H1 (cell line): ENCODE measurements at regions not wholly inside any gene's neighbourhood (a gene's known extent, or its start where the extent isn't known, plus 50 kb on each side); places are given as distances from the start of the nearest gene placed in this dataset.

Source experiments
- CTCF ChIA-PET: fragments of 300-600 bp; sonication (Branson Sonifier 250); formaldehyde crosslinking; loops from one replicate; lab custom pipeline; 2021; ENCODE audit not compliant: partially characterized antibody; lab: Charles Lee
- POLR2A ChIA-PET: fragments of 300-600 bp; sonication (Branson Sonifier 250); formaldehyde crosslinking; loops from one replicate; lab custom pipeline; 2021; ENCODE audit warnings: inconsistent platforms; ENCODE audit not compliant: partially characterized antibody; lab: Charles Lee
- DNase-seq, 2 experiments: peaks; one replicate each; pipeline versions ENCODE4 v3.0.0 to v3.0.0-alpha.2; 2010 to 2022; ENCODE audit warnings: low spot score in 2 of 2, low read depth in 1 of 2, mixed read lengths in 1 of 2
- FAIRE-seq: peaks from 2 replicates; lab custom pipeline; 2011; peaks lifted over from hg19 to GRCh38; lab: Jason Lieb, UNC
- H2AFZ ChIP-seq: 2 replicates; pipeline ENCODE4 v1.8.1; 2012; ENCODE audit warnings: low read length, inconsistent platforms
- H2AK5ac ChIP-seq: 2 replicates; pipeline ENCODE4 v1.6.1; 2013; ENCODE audit warnings: low read depth, low read length
- H2BK120ac ChIP-seq: replicated peaks from 2 replicates; pipeline ENCODE3; 2013; ENCODE audit warnings: low read depth, low read length, inconsistent platforms
- H2BK12ac ChIP-seq: 2 replicates; pipeline ENCODE4 v1.6.1; 2013; ENCODE audit warnings: low read depth, low read length
- H2BK15ac ChIP-seq: 2 replicates; pipeline ENCODE4 v1.6.1; 2013; ENCODE audit warnings: low read length
- H2BK20ac ChIP-seq: 2 replicates; pipeline ENCODE4 v1.6.1; 2013; ENCODE audit warnings: low read length
- H2BK5ac ChIP-seq: 2 replicates; pipeline ENCODE4 v1.6.1; 2013; ENCODE audit warnings: low read depth, low read length
- H3K14ac ChIP-seq: 2 replicates; pipeline ENCODE4 v1.6.1; 2013; ENCODE audit warnings: inconsistent platforms; ENCODE audit not compliant: insufficient read length
- H3K18ac ChIP-seq: 2 replicates; pipeline ENCODE4 v1.6.1; 2013; ENCODE audit warnings: low read length; ENCODE audit errors: extremely low read depth
- H3K23ac ChIP-seq: 2 replicates; pipeline ENCODE4 v1.6.1; 2013; ENCODE audit warnings: inconsistent platforms; ENCODE audit not compliant: insufficient read length
- H3K23me2 ChIP-seq: 2 replicates; pipeline ENCODE4 v1.6.1; 2013; ENCODE audit warnings: low read depth, low read length
- H3K27ac ChIP-seq: 2 replicates; pipeline ENCODE4 v1.6.1; 2011; ENCODE audit warnings: low read depth, low read length, inconsistent platforms
- H3K27me3 ChIP-seq, 4 experiments: replicated peaks in 1 of 4; 1 replicate in 1 of 4; 2 replicates in 3 of 4; pipeline versions ENCODE4 v1.6.1 to v1.8.1; 2011 to 2013; ENCODE audit warnings: low read length in 3 of 4, mild to moderate bottlenecking in 3 of 4, inconsistent platforms in 2 of 4, mixed read lengths in 2 of 4, moderate library complexity in 1 of 4; ENCODE audit not compliant: control insufficient read depth in 3 of 4, insufficient read depth in 3 of 4; ENCODE audit errors: extremely low read depth in 1 of 4
- H3K36me3 ChIP-seq, 4 experiments: 2 replicates each; pipeline versions ENCODE4 v1.6.1 to v1.8.1; 2011 to 2013; ENCODE audit warnings: mild to moderate bottlenecking in 4 of 4, low read length in 3 of 4, moderate library complexity in 2 of 4, control low read depth in 1 of 4, inconsistent platforms in 1 of 4; ENCODE audit not compliant: insufficient read depth in 4 of 4, control insufficient read depth in 2 of 4
- H3K4ac ChIP-seq: replicated peaks from 2 replicates; pipeline ENCODE3; 2013; ENCODE audit warnings: low read length, low read depth, mixed read lengths, inconsistent platforms; ENCODE audit not compliant: insufficient read length
- H3K4me1 ChIP-seq, 4 experiments: replicated peaks in 1 of 4; 1 replicate in 1 of 4; 2 replicates in 3 of 4; pipeline versions ENCODE4 v1.6.1 to v1.8.1; 2011 to 2013; ENCODE audit warnings: low read length in 3 of 4, inconsistent platforms in 2 of 4, mixed read lengths in 1 of 4; ENCODE audit not compliant: insufficient read depth in 4 of 4, control insufficient read depth in 3 of 4
- H3K4me2 ChIP-seq, 2 experiments: 2 replicates each; pipeline versions ENCODE4 v1.6.1 to v1.8.1; 2011 to 2013; ENCODE audit warnings: low read depth in 2 of 2, low read length in 2 of 2, control low read depth in 1 of 2, inconsistent platforms in 1 of 2, mild to moderate bottlenecking in 1 of 2; ENCODE audit not compliant: insufficient read depth in 1 of 2
- H3K4me3 ChIP-seq, 4 experiments: fragments of 200-600, 300-600 bp in 1 of 4; sonication (generic), shearing (Covaris generic), sonication (Bioruptor Twin) in 1 of 4; 2 replicates each; pipeline versions ENCODE4 v1.5.1 to v1.8.1; 2011 to 2016; ENCODE audit warnings: low read length in 4 of 4, low read depth in 3 of 4, control low read depth in 2 of 4, inconsistent platforms in 2 of 4, mild to moderate bottlenecking in 2 of 4, mixed read lengths in 1 of 4, moderate library complexity in 1 of 4; ENCODE audit not compliant: insufficient read depth in 2 of 4; ENCODE audit errors: extremely low read depth in 1 of 4
- H3K56ac ChIP-seq: replicated peaks from 2 replicates; pipeline ENCODE3; 2013; ENCODE audit warnings: low read depth, mild to moderate bottlenecking, mixed read lengths, low read length, inconsistent platforms; ENCODE audit not compliant: insufficient read length
- H3K79me1 ChIP-seq: 2 replicates; pipeline ENCODE4 v1.6.1; 2013; ENCODE audit warnings: low read depth, low read length, control low read depth
- H3K79me2 ChIP-seq, 2 experiments: 2 replicates each; pipeline versions ENCODE4 v1.6.1 to v1.8.1; 2012 to 2013; ENCODE audit warnings: low read length in 2 of 2, mild to moderate bottlenecking in 2 of 2, inconsistent platforms in 1 of 2; ENCODE audit not compliant: insufficient read depth in 2 of 2, control insufficient read depth in 1 of 2
- H3K9ac ChIP-seq, 4 experiments: replicated peaks in 1 of 4; 1 replicate in 1 of 4; 2 replicates in 3 of 4; pipeline versions ENCODE4 v1.6.1 to v1.8.1; 2011 to 2013; ENCODE audit warnings: low read depth in 3 of 4, low read length in 3 of 4, control low read depth in 2 of 4, mild to moderate bottlenecking in 2 of 4, moderate library complexity in 2 of 4, inconsistent platforms in 1 of 4; ENCODE audit errors: extremely low read depth in 1 of 4
- H3K9me3 ChIP-seq, 2 experiments: 2 replicates each; pipeline versions ENCODE4 v1.6.1 to v1.8.1; 2012 to 2013; ENCODE audit warnings: mild to moderate bottlenecking in 2 of 2, moderate library complexity in 2 of 2, control low read depth in 1 of 2, inconsistent platforms in 1 of 2, low read depth in 1 of 2, low read length in 1 of 2, mixed read lengths in 1 of 2; ENCODE audit not compliant: insufficient read depth in 2 of 2
- H4K20me1 ChIP-seq, 2 experiments: replicated peaks in 1 of 2; 2 replicates each; pipeline versions ENCODE3 to v1.8.1; 2011 to 2013; ENCODE audit warnings: inconsistent platforms in 2 of 2, low read length in 2 of 2, mild to moderate bottlenecking in 1 of 2; ENCODE audit not compliant: insufficient read depth in 2 of 2, control insufficient read depth in 1 of 2
- H4K5ac ChIP-seq: 2 replicates; pipeline ENCODE4 v1.6.1; 2013; ENCODE audit warnings: low read length, low read depth, mixed read lengths, inconsistent platforms; ENCODE audit not compliant: insufficient read length
- H4K8ac ChIP-seq: 2 replicates; pipeline ENCODE4 v1.8.0; 2013; ENCODE audit warnings: mild to moderate bottlenecking, moderate library complexity, low read length, inconsistent platforms; ENCODE audit not compliant: insufficient read depth; ENCODE audit errors: extremely low read depth
- H4K91ac ChIP-seq: replicated peaks from 2 replicates; pipeline ENCODE3; 2013; ENCODE audit warnings: low read length, mixed read lengths, inconsistent platforms; ENCODE audit not compliant: insufficient read length
- HDAC2 ChIP-seq, 2 experiments: fragments of 300-600 bp in 1 of 2; sonication (generic) in 1 of 2; IDR thresholded peaks; 2 replicates each; pipeline ENCODE4 v1.6.1; 2011 to 2012; ENCODE audit warnings: low read depth in 2 of 2, low read length in 2 of 2, mild to moderate bottlenecking in 2 of 2, moderate library complexity in 2 of 2, borderline replicate concordance in 1 of 2, inconsistent platforms in 1 of 2
- RAD21 ChIP-seq, 2 experiments: IDR thresholded peaks in 1 of 2; conservative IDR thresholded peaks in 1 of 2; 2 replicates each; pipeline ENCODE4 v1.6.1; 2011; ENCODE audit warnings: low read depth in 2 of 2, low read length in 2 of 2, improper control_type of control experiment in 1 of 2, inconsistent platforms in 1 of 2, mild to moderate bottlenecking in 1 of 2, moderate library complexity in 1 of 2
- WGBS, 2 experiments: shearing (Covaris generic) in 1 of 2; methylation state at CpG; one replicate each; pipeline versions ENCODE4 v1.1.6 to v1.1.7; 2013 to 2015; ENCODE audit warnings: low lambda C conversion rate in 2 of 2, mixed read lengths in 2 of 2, inconsistent platforms in 1 of 2, low coverage in 1 of 2, missing lambda C conversion rate in 1 of 2; ENCODE audit not compliant: insufficient replicate concordance in 2 of 2, insufficient coverage in 1 of 2, insufficient read length in 1 of 2; ENCODE audit errors: extremely low coverage in 1 of 2, missing lambda C conversion rate in 1 of 2; 5-methylcytosine and 5-hydroxymethylcytosine counted together

DNA sequence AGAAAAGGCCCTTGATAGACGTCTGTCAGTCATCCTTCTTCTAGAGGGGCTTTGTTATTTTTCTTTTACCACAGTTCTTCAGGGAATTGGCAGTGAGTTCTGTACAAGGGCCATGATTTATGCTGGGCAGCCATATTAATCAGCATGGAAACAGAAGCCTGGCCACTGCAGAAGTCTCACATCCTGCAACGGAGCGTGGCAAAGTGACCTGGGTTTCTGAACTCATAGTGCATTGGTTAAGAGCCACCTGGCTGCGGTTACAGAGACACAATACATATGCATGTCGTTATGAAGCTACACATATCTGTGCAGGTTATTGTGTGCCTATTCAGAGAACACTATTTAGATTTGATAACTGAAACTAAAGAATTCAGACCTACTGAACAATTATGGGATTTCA, 419.4 kb upstream of the CELF2 start:
- Histone ChIP-seq H3K27me3 (no peaks in the 10 kb centered on the region), H2AFZ (no peak overlapping the region), H3K4me2 (no peak overlapping the region), H3K4me3 (no peak overlapping the region), H3K79me2 (no peaks in the 10 kb centered on the region), H3K9ac (no peak overlapping the region), H4K91ac (no peak overlapping the region), H4K5ac (no peak overlapping the region), H4K20me1 (no peaks in the 10 kb centered on the region), H2AK5ac (no peak overlapping the region), H2BK15ac (no peak overlapping the region), H3K56ac (no peak overlapping the region), H3K14ac (no peak overlapping the region), H3K36me3 (no peaks in the 10 kb centered on the region), H3K27ac (no peak overlapping the region), H3K4ac (no peak overlapping the region), H3K9me3 (no peaks in the 10 kb centered on the region), H3K23ac (no peak overlapping the region), H3K4me1 (no peaks in the 10 kb centered on the region), H2BK20ac (no peak overlapping the region), H2BK5ac (no peak overlapping the region), H4K8ac (no peak overlapping the region), H2BK120ac (no peak overlapping the region), H2BK12ac (no peak overlapping the region), H3K18ac (no peak overlapping the region), H3K79me1 (no peaks in the 10 kb centered on the region), H3K23me2 (no peaks in the 10 kb centered on the region)
- DNase-seq: no peak
- CTCF ChIA-PET: no interaction called here
- FAIRE-seq: no peak
- TF ChIP-seq HDAC2 (IDR thresholded peaks at IDR 0.05; ENCODE audit: borderline replicate concordance in 1 of 2, low read depth in 2 of 2, low read length in 2 of 2) (no peak), RAD21 (IDR thresholded peaks at IDR 0.05 in 1 of 2, conservative IDR thresholded peaks at IDR 0.05 in 1 of 2; ENCODE audit: low read depth in 2 of 2, low read length in 2 of 2) (no peak)
- whole genome bisulfite sequencing, 2 experiments: 93% methylated on average over 5 of the region's 5 CpGs; no CpG with 5 or more reads in 1 of the 2 experiments
- POLR2A ChIA-PET: no interaction called here
